ENCODE measurements at regions not wholly inside any gene's neighbourhood (a gene's known extent, or its start where the extent isn't known, plus 50 kb on each side); places are given as distances from the start of the nearest gene placed in this dataset.

GRCh38 chr9:20111173-20111843 lies 322.5 kb upstream of the SLC24A2 start:
- no peak for DNase-seq

- DNase-seq = no peak
Measured at GRCh38 chr9:20095430-20096092, 306.7 kb upstream of the SLC24A2 start.

GRCh38 chr9:20092561-20092960 lies 303.7 kb upstream of the SLC24A2 start:
- no peak for DNase-seq

- no peak for DNase-seq
Measured at GRCh38 chr9:20087481-20087880, 298.6 kb upstream of the SLC24A2 start.

- no peak for DNase-seq
Measured at GRCh38 chr9:20085842-20086241, 297.0 kb upstream of the SLC24A2 start.

- no peak for DNase-seq
Measured at GRCh38 chr9:20084125-20084524, 295.3 kb upstream of the SLC24A2 start.

GRCh38 chr9:20083390-20083789 lies 294.6 kb upstream of the SLC24A2 start:
- no peak for DNase-seq

- DNase-seq = no peak
Measured at GRCh38 chr9:20082831-20083230, 294.0 kb upstream of the SLC24A2 start.

GRCh38 chr9:20082406-20082805 lies 293.6 kb upstream of the SLC24A2 start:
- DNase-seq = no peak

- DNase-seq = no peak
Measured at GRCh38 chr9:20078246-20078645, 289.4 kb upstream of the SLC24A2 start.

- no peak for DNase-seq
Measured at GRCh38 chr9:20074291-20074690, 285.5 kb upstream of the SLC24A2 start.

- no peak for DNase-seq
Measured at GRCh38 chr9:20070336-20070735, 281.5 kb upstream of the SLC24A2 start.

GRCh38 chr9:20065796-20066700 lies 277.2 kb upstream of the SLC24A2 start:
- no peak for DNase-seq

- no peak for DNase-seq
Measured at GRCh38 chr9:20065046-20065445, 276.2 kb upstream of the SLC24A2 start.

GRCh38 chr9:20054734-20055133 lies 265.9 kb upstream of the SLC24A2 start:
- DNase-seq = no peak

GRCh38 chr9:20048985-20049384 lies 260.1 kb upstream of the SLC24A2 start:
- no peak for DNase-seq

- no peak for DNase-seq
Measured at GRCh38 chr9:20048437-20048836, 259.6 kb upstream of the SLC24A2 start.

GRCh38 chr9:20044686-20045085 lies 255.8 kb upstream of the SLC24A2 start:
- no peak for DNase-seq

GRCh38 chr9:20043461-20043860 lies 254.6 kb upstream of the SLC24A2 start:
- DNase-seq = no peak

- DNase-seq = no peak
Measured at GRCh38 chr9:20043035-20043434, 254.2 kb upstream of the SLC24A2 start.

- DNase-seq = no peak
Measured at GRCh38 chr9:20042128-20042711, 253.4 kb upstream of the SLC24A2 start.

GRCh38 chr9:20041697-20042081 lies 252.9 kb upstream of the SLC24A2 start:
- no peak for DNase-seq

GRCh38 chr9:20040991-20041696 lies 252.3 kb upstream of the SLC24A2 start:
- no peak for DNase-seq

Measured in NCI-H510A (cell line).